Keratinocyte (primary cell): ENCODE measurements at regions not wholly inside any gene's neighbourhood (a gene's known extent, or its start where the extent isn't known, plus 50 kb on each side); places are given as distances from the start of the nearest gene placed in this dataset.

Experiments used
- DNase-seq: peaks from one replicate; pipeline ENCODE4 v3.0.0-alpha.2; 2011; ENCODE audit warnings: low read depth, missing footprints, low spot score
- FAIRE-seq: peaks from 2 replicates; lab custom pipeline; 2011; peaks lifted over from hg19 to GRCh38; lab: Jason Lieb, UNC
- H2AFZ ChIP-seq: 2 replicates; pipeline ENCODE4 v1.6.0; 2012; ENCODE audit warnings: low read length, control low read depth, inconsistent platforms; ENCODE audit not compliant: control insufficient read depth
- H3K27ac ChIP-seq: 2 replicates; pipeline ENCODE4 v1.5.1; 2011; ENCODE audit warnings: low read length; ENCODE audit not compliant: control insufficient read depth, insufficient read depth
- H3K27me3 ChIP-seq: 3 replicates; pipeline ENCODE4 v1.6.0; 2011; ENCODE audit warnings: low read length; ENCODE audit not compliant: control insufficient read depth, insufficient read depth; ENCODE audit errors: extremely low read depth
- H3K36me3 ChIP-seq, 2 experiments: 2 replicates in 1 of 2; 3 replicates in 1 of 2; pipeline ENCODE4 v1.5.1; 2011; ENCODE audit warnings: low read length in 2 of 2, mild to moderate bottlenecking in 1 of 2; ENCODE audit not compliant: control insufficient read depth in 2 of 2, insufficient read depth in 2 of 2; ENCODE audit errors: extremely low read depth in 1 of 2
- H3K4me1 ChIP-seq: 3 replicates; pipeline ENCODE4 v1.5.1; 2011; ENCODE audit warnings: low read length; ENCODE audit not compliant: control insufficient read depth, insufficient read depth; ENCODE audit errors: extremely low read depth
- H3K4me2 ChIP-seq: 3 replicates; pipeline ENCODE4 v1.6.0; 2011; ENCODE audit warnings: low read depth, low read length; ENCODE audit not compliant: control insufficient read depth, insufficient read depth; ENCODE audit errors: extremely low read depth
- H3K4me3 ChIP-seq, 3 experiments: fragments of 200-600 bp in 1 of 3; sonication (generic) in 1 of 3; 2 replicates in 2 of 3; 3 replicates in 1 of 3; pipeline ENCODE4 v1.5.1; 2011 to 2016; ENCODE audit warnings: low read length in 3 of 3, mild to moderate bottlenecking in 3 of 3, control low read depth in 2 of 3, inconsistent platforms in 1 of 3, low read depth in 1 of 3, mixed read lengths in 1 of 3, mixed run types in 1 of 3, moderate library complexity in 1 of 3; ENCODE audit not compliant: control insufficient read depth in 2 of 3, insufficient read depth in 2 of 3; ENCODE audit errors: extremely low read depth in 1 of 3
- H3K79me2 ChIP-seq: 2 replicates; pipeline ENCODE4 v1.6.0; 2012; ENCODE audit warnings: low read length; ENCODE audit not compliant: control insufficient read depth, insufficient read depth
- H3K9ac ChIP-seq: 3 replicates; pipeline ENCODE4 v1.6.0; 2011; ENCODE audit warnings: low read length; ENCODE audit not compliant: control insufficient read depth, insufficient read depth; ENCODE audit errors: extremely low read depth
- H3K9me1 ChIP-seq: 3 replicates; pipeline ENCODE4 v1.6.0; 2011; ENCODE audit warnings: low read length; ENCODE audit not compliant: control insufficient read depth, insufficient read depth; ENCODE audit errors: extremely low read depth
- H3K9me3 ChIP-seq: 2 replicates; pipeline ENCODE4 v1.5.1; 2012; ENCODE audit warnings: low read depth, low read length; ENCODE audit not compliant: control insufficient read depth
- H4K20me1 ChIP-seq: 3 replicates; pipeline ENCODE4 v1.6.0; 2011; ENCODE audit warnings: low read length; ENCODE audit not compliant: control insufficient read depth, insufficient read depth; ENCODE audit errors: extremely low read depth
- EZH2 ChIP-seq: IDR thresholded peaks from one replicate; pipeline ENCODE4 v1.6.1; 2012; ENCODE audit warnings: inconsistent platforms, mild to moderate bottlenecking, low read length, moderate library complexity
- dilution Hi-C: fragments of 300-500 bp; cut with MboI; formaldehyde crosslinking; loops from one replicate; pipeline ENCODE4 v1.7.0; 2020; ENCODE audit warnings: low sequenced_read_pairs; ENCODE audit not compliant: extremely low pct_ligation_motif_present
- TF ChIP-seq, protein P1 (sequence below), 3 experiments: IDR thresholded peaks in 1 of 3; conservative IDR thresholded peaks in 1 of 3; optimal IDR thresholded peaks in 1 of 3; 2 replicates in 2 of 3; 3 replicates in 1 of 3; pipeline versions ENCODE3 to v1.5.1; 2011; ENCODE audit warnings: low read length in 3 of 3, mild to moderate bottlenecking in 3 of 3, moderate library complexity in 2 of 3, control low read depth in 1 of 3, inconsistent platforms in 1 of 3; ENCODE audit not compliant: insufficient read depth in 2 of 3; ENCODE audit errors: extremely low read depth in 1 of 3

DNA sequence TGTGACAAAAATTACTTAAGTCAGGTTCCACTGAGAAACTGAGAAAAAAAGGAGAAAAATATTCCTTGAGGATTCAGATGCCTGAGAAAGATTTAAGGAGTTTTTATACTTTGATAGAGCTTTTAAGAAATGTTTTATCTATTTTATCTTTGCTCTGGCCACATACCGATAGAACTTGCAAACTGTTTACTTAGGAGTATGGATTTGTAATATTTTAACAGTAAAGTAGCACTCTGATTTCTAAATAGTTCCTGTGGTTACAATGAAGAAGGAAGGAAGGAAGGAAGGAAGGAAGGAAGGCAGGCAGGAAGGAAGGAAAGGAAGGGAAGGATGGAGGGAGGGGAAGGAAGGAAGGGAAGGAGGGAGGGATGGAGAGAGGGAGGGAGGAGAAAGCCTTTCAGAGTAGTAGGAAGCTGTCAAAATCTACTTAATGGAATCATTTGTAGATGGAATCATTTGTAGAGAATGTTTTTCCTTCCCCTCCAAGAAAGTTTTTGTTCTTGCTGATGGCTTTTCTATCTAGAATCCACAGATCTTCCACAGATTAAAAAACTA lies 489.0 kb upstream of the ANKRD30A start:
- dilution Hi-C loops = no loop called here
- no peak for FAIRE-seq

DNA sequence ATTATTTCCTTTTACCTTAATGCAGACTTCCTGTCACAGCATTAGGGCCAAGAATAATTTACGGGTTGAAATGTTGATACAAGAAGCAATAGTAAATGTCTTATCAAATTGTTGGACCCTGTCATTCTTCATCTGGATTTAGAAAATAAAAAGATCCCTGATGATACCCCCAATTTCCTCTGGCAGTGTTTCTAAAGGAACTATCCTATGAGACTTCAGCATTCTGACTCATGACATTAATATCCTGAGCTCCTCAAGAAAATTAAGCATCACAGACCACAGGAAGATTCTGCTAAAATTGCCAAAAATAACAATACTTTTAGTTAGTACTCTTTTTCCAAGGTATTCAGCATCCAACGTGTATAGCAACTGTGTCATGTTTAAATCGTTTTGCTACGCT lies 490.5 kb upstream of the ANKRD30A start:
- Histone ChIP-seq H3K9me3 (no peaks in the 10 kb centered on the region), H3K4me3 (no peak overlapping the region), H4K20me1 (no peaks in the 10 kb centered on the region), H3K27ac (no peak overlapping the region), H3K4me1 (no peaks in the 10 kb centered on the region), H3K79me2 (no peaks in the 10 kb centered on the region), H3K4me2 (no peak overlapping the region), H3K9me1 (no peaks in the 10 kb centered on the region), H3K9ac (no peak overlapping the region), H3K27me3 (no peaks in the 10 kb centered on the region), H2AFZ (no peak overlapping the region), H3K36me3 (no peaks in the 10 kb centered on the region)
- dilution Hi-C loops = no loop called here
- no peak for DNase-seq
- FAIRE-seq = no peak
- TF ChIP-seq, protein P1, sequence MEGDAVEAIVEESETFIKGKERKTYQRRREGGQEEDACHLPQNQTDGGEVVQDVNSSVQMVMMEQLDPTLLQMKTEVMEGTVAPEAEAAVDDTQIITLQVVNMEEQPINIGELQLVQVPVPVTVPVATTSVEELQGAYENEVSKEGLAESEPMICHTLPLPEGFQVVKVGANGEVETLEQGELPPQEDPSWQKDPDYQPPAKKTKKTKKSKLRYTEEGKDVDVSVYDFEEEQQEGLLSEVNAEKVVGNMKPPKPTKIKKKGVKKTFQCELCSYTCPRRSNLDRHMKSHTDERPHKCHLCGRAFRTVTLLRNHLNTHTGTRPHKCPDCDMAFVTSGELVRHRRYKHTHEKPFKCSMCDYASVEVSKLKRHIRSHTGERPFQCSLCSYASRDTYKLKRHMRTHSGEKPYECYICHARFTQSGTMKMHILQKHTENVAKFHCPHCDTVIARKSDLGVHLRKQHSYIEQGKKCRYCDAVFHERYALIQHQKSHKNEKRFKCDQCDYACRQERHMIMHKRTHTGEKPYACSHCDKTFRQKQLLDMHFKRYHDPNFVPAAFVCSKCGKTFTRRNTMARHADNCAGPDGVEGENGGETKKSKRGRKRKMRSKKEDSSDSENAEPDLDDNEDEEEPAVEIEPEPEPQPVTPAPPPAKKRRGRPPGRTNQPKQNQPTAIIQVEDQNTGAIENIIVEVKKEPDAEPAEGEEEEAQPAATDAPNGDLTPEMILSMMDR (optimal IDR thresholded peaks at IDR 0.05 in 1 of 3, IDR thresholded peaks at IDR 0.05 in 1 of 3, conservative IDR thresholded peaks at IDR 0.05 in 1 of 3; ENCODE audit: extremely low read depth in 1 of 3, insufficient read depth in 2 of 3, low read length in 3 of 3) = no peak
- TF ChIP-seq EZH2 = no peak

More for the DNA sequence above, 489.0 kb upstream of the ANKRD30A start:
- Histone ChIP-seq H3K79me2 (no peaks in the 10 kb centered on the region), H2AFZ (no peak overlapping the region), H3K4me2 (no peak overlapping the region), H4K20me1 (no peaks in the 10 kb centered on the region), H3K9me1 (no peaks in the 10 kb centered on the region), H3K27me3 (no peaks in the 10 kb centered on the region), H3K4me1 (no peaks in the 10 kb centered on the region), H3K27ac (no peak overlapping the region), H3K9ac (no peak overlapping the region), H3K36me3 (no peaks in the 10 kb centered on the region), H3K9me3 (no peaks in the 10 kb centered on the region), H3K4me3 (no peak overlapping the region)
- TF ChIP-seq, protein P1 (optimal IDR thresholded peaks at IDR 0.05 in 1 of 3, IDR thresholded peaks at IDR 0.05 in 1 of 3, conservative IDR thresholded peaks at IDR 0.05 in 1 of 3; ENCODE audit: extremely low read depth in 1 of 3, insufficient read depth in 2 of 3, low read length in 3 of 3) = no peak
- no peak for TF ChIP-seq EZH2
- DNase-seq = no peak
